Testis (tissue), 2 donors: ENCODE measurements at regions not wholly inside any gene's neighbourhood (a gene's known extent, or its start where the extent isn't known, plus 50 kb on each side); places are given as distances from the start of the nearest gene placed in this dataset.

ENCODE experiments used
- DNase-seq: peaks from one replicate; pipeline ENCODE4 v3.0.0-alpha.2; 2019
- H3K27ac ChIP-seq, 2 donors: fragments of 200-600 bp; sonication (generic); one replicate each; pipeline ENCODE4 v1.5.1; 2019
- H3K27me3 ChIP-seq: fragments of 200-600 bp; sonication (generic); one replicate; pipeline ENCODE4 v1.5.1; 2019
- H3K36me3 ChIP-seq: fragments of 200-600 bp; sonication (generic); one replicate; pipeline ENCODE4 v1.5.1; 2017; ENCODE audit warnings: low read depth; ENCODE audit errors: missing control alignments
- H3K4me1 ChIP-seq: fragments of 200-600 bp; sonication (generic); one replicate; pipeline ENCODE4 v1.5.1; 2019
- H3K4me3 ChIP-seq, 2 donors: fragments of 200-600 bp; sonication (generic); one replicate each; pipeline ENCODE4 v1.5.1; 2017 to 2019
- H3K9me3 ChIP-seq: fragments of 200-600 bp; sonication (generic); one replicate; pipeline ENCODE4 v1.5.1; 2017
- POLR2A ChIP-seq: fragments of 450-650 bp; IDR thresholded peaks from one replicate; pipeline ENCODE4 v1.6.1; 2017; ENCODE audit warnings: antibody characterized with exemption, mild to moderate bottlenecking, moderate library complexity
- WGBS, 2 donors: methylation state at CpG; one replicate each; pipeline ENCODE4 v1.1.5; 2018; 5-methylcytosine and 5-hydroxymethylcytosine counted together
- intact Hi-C: fragments of 100-400 bp; cut with DNase I; formaldehyde crosslinking; loops from one replicate; pipeline ENCODE4 v1.15.1; 2023; ENCODE audit warnings: low total_unique reads
- TF ChIP-seq, protein P1 (sequence below), 3 experiments: fragments of 450-650 bp in 2 of 3; fragments of 200-600 bp in 1 of 3; sonication (generic) in 1 of 3; IDR thresholded peaks; one replicate each; pipeline ENCODE4 v1.5.1; 2016 to 2019; ENCODE audit warnings: antibody characterized with exemption in 3 of 3, mild to moderate bottlenecking in 2 of 3, moderate library complexity in 1 of 3

DNA sequence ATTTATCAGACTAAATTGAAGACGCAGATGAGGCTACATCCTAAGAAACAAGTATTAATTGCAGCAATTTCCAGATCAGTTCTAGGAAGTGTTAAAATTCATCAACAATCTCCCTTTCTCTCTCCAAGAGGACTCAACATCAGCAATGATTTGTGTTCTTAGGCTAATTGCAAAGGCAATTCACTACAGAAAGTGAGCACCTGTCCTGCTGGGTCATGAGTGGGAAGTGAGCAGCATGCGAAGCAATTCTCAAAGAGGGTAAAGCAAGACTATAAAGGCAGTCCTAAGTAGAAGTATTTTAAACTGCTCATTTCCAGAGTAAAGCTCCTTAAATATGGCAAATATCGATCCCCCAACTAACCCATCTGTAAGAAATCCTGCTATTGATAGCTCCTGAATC lies 1191.0 kb upstream of the ALCAM start:
- H3K27ac ChIP-seq = no peak overlapping the region
- H3K36me3 ChIP-seq = no peaks in the 10 kb centered on the region
- no peak for DNase-seq
- no peak overlapping the region for H3K4me3 ChIP-seq
- H3K9me3 ChIP-seq = no peaks in the 10 kb centered on the region
- no peak for TF ChIP-seq POLR2A
- TF ChIP-seq, protein P1, sequence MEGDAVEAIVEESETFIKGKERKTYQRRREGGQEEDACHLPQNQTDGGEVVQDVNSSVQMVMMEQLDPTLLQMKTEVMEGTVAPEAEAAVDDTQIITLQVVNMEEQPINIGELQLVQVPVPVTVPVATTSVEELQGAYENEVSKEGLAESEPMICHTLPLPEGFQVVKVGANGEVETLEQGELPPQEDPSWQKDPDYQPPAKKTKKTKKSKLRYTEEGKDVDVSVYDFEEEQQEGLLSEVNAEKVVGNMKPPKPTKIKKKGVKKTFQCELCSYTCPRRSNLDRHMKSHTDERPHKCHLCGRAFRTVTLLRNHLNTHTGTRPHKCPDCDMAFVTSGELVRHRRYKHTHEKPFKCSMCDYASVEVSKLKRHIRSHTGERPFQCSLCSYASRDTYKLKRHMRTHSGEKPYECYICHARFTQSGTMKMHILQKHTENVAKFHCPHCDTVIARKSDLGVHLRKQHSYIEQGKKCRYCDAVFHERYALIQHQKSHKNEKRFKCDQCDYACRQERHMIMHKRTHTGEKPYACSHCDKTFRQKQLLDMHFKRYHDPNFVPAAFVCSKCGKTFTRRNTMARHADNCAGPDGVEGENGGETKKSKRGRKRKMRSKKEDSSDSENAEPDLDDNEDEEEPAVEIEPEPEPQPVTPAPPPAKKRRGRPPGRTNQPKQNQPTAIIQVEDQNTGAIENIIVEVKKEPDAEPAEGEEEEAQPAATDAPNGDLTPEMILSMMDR (IDR thresholded peaks at IDR 0.05) = no peak
- H3K27me3 ChIP-seq = no peaks in the 10 kb centered on the region
- WGBS, 2 donors = 85 to 89% methylated on average over 3 of the region's 3 CpGs
- no peaks in the 10 kb centered on the region for H3K4me1 ChIP-seq
- intact Hi-C loops = no loop called here

- H3K27ac ChIP-seq = no peak overlapping the region
- H3K4me3 ChIP-seq = no peak overlapping the region
- TF ChIP-seq POLR2A = no peak
- TF ChIP-seq, protein P1 (IDR thresholded peaks at IDR 0.05) = no peak
- no peaks in the 10 kb centered on the region for H3K27me3 ChIP-seq
- no peak for DNase-seq
- H3K36me3 ChIP-seq = no peaks in the 10 kb centered on the region
- 80 to 89% methylated on average over 1 of the region's 1 CpG for WGBS, 2 donors
- no peaks in the 10 kb centered on the region for H3K4me1 ChIP-seq
- intact Hi-C loops = no loop called here
- no peaks in the 10 kb centered on the region for H3K9me3 ChIP-seq
Measured at GRCh38 chr3:104176706-104177105, 1190.0 kb upstream of the ALCAM start.

DNA sequence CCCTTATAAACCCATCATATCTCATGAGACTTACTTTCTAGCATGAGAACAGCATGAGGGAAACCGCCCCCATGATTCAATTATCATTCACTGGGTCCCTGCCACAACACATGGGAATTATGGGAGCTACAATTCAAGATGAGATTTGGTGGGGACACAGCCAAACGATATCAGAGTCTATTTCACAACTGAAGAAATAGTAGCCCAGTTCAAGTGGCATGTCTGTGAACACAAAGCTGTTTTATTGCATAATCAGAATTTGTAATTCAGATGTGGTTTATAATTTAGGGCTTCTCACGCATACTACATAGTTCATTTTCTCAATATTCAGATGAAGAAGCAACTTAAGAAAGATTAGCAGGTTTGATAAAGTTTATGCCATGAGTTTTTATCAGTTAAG lies 1188.0 kb upstream of the ALCAM start:
- Histone ChIP-seq H3K27me3 (no peaks in the 10 kb centered on the region), H3K27ac (no peak overlapping the region), H3K4me1 (no peaks in the 10 kb centered on the region), H3K4me3 (no peak overlapping the region), H3K9me3 (no peaks in the 10 kb centered on the region), H3K36me3 (no peaks in the 10 kb centered on the region)
- DNase-seq = no peak
- intact Hi-C loops = no loop called here
- TF ChIP-seq POLR2A = no peak
- TF ChIP-seq, protein P1 (IDR thresholded peaks at IDR 0.05) = no peak
- 90 to 92% methylated on average over 3 of the region's 3 CpGs for WGBS, 2 donors

DNA sequence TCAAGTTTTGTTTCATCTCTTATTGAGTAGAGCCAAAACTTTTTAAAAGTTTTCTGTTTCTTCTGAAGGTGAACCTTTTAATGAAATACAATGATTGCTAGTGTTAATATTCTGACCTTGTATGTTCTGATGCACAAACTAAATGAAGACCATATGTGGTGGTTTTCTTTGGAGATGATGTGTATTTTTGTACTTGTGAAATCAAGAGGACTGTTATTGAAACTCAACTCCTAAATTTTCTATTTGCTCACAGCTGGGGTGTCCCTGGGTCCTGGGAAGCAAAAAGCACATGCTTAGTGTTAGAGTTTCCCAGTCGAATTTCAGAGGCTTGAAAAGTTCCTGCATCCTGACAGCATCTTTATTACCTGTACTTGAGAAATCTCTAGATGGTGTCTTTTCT lies 1185.8 kb upstream of the ALCAM start:
- WGBS, 2 donors = 33 to 38% methylated on average over 1 of the region's 1 CpG
- TF ChIP-seq, protein P1 (IDR thresholded peaks at IDR 0.05) = no peak
- TF ChIP-seq POLR2A = no peak
- H3K36me3 ChIP-seq = no peaks in the 10 kb centered on the region
- H3K4me3 ChIP-seq = no peak overlapping the region
- intact Hi-C loops = no loop called here
- H3K27ac ChIP-seq = no peak overlapping the region
- no peaks in the 10 kb centered on the region for H3K9me3 ChIP-seq
- no peaks in the 10 kb centered on the region for H3K4me1 ChIP-seq
- no peak for DNase-seq
- no peaks in the 10 kb centered on the region for H3K27me3 ChIP-seq

- Histone ChIP-seq H3K36me3 (no peaks in the 10 kb centered on the region), H3K4me1 (no peaks in the 10 kb centered on the region), H3K9me3 (no peaks in the 10 kb centered on the region), H3K27me3 (no peaks in the 10 kb centered on the region), H3K27ac (no peak overlapping the region), H3K4me3 (no peak overlapping the region)
- intact Hi-C loops = no loop called here
- DNase-seq = no peak
- no peak for TF ChIP-seq POLR2A
- TF ChIP-seq, protein P1 (IDR thresholded peaks at IDR 0.05) = no peak
Measured at GRCh38 chr3:104190681-104191080, 1176.0 kb upstream of the ALCAM start.
